Suppressor macrophage (primary cell): ENCODE measurements at regions not wholly inside any gene's neighbourhood (a gene's known extent, or its start where the extent isn't known, plus 50 kb on each side); places are given as distances from the start of the nearest gene placed in this dataset.
"Not testable (repeated sequence)": the region's sequence is repeated elsewhere in the genome, so short reads cannot be mapped to it uniquely, and the experiment has no call there.

Source experiments
- DNase-seq, 4 experiments: peaks; one replicate each; pipeline ENCODE4 v3.0.0-alpha.2; 2020 to 2022

DNA sequence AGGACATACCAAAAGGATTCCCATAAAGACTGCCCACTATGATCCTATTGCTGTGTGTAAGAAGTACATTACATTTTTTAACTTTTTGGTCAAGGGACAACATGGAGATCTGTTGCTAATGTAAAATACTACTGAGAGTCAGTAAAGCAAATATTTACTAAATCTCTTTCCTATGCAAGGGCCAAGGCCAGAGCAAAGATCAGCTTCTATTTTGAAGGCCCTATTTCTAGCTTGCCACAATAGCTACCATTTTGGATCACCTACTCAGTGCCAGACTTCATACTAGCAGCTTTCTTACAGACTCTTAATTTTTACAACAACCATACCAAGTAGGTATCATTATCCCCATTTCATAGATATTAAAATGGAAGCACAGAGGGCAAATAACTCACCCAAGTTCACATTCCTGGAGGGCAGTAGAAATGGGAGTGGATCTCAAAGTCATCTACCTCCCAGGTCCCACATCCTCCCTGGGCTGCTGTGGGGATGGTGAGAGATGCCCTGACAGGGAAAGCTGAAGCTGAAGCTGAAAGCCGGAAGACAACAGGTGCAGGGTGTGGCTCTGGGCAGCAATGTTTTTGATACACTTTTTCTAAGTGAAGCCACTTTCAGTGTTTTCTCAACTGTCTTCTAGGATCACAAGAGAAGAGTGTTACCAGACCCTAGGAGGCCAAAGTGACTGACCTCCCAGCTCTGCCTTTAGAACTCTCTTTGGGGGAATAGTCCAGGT, 321.2 kb downstream of the UBE3D start:
- DNase-seq = no peak

DNA sequence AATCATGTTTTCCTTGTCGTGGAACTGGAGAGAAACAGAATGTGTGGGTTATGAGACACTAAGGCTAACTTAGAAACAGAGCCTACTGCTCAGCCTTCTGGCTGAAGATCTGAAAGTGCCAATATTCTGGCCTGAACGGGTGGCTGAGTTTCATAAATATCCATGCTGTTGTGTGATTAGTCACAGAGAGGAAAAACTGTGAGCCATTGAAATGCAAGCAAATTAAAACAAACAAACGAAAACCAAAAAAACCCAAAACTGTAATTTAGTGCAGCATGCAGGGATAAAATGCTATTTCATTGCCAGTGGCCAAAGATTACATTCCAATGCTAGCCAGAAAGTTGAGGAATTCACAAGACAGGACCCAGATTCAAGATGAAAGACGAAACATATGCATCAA, 315.1 kb downstream of the UBE3D start:
- no peak for DNase-seq

- no peak for DNase-seq
Measured at GRCh38 chr6:82751718-82752117, 313.9 kb downstream of the UBE3D start.

GRCh38 chr6:82761674-82762345, 303.8 kb downstream of the UBE3D start:
- DNase-seq = no peak

DNA sequence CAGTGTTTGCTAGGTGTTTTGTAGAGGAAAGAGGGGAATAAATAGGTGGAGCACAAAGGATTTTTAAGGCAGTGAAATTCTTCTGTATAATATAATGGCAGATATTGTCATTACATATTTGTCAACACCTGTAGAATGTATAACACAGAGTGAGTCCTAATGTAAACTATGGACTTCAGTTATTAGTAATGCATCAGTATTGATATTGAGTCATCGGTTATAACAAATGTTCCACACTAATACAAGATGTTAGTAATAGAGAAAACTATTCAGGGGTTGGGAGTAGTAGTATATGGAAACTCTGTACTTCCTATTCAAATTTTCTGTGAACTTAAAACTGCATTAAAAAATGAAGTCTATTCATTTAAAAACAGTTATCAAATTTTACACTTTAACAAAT, 299.2 kb downstream of the UBE3D start:
- DNase-seq = no peak

GRCh38 chr6:82767037-82767436, 298.6 kb downstream of the UBE3D start:
- DNase-seq = no peak

DNA sequence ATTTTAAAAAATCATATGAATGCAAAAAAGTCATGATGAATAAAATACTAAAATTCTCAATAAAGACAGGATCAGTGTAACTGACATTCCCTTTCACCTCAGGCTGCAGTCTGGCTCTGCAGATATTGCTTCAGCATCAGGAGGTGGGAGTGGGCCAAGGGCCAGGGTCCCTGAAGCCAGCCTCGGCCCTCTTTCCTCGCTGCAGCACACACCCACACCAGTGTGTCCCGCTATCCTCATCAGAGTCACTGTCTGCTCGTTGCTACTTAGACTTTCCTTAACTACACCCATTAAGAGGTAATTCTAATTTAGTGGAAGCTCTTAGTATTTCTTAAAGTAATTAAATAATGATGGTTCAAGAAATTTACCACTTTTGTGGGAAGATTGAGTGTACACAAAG, 298.2 kb downstream of the UBE3D start:
- DNase-seq = no peak

DNA sequence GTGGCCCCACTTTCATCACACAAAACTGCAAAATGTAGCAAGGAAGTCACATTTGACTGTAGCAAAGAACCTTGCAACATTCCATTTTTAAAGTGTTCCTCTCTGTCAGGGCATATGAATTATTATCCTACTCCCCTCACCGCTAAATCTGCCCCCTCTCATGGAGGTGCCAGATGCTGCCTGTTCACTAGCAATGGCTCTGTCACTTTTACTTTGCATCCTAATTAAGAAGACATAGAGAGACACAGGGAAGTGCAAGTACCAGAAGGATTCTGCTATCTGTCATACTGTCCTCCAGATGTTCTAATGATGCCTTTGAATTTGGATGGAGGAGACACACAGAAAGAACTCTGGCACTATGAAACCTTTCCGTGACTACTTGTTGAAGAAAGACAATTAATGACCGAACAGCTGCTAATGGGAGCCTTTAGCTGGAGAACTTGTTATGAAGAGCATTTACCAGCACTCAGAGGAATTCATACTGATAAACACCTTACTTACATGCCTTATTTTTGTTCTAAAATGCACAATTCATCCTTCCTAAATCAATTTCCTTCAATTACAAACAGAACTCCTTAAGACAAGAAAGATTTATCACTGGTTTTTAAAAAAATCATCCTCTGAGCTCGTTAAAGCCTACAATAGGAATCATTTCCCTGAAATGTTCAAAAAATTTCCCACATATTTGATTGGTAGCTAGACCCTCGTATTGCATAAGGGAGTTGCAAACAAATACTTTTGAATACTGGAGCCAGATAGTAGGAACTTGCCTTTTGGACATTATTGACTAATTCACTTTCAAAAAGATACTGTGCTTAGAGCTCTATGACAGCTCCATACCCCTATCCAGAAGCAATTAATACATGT, 292.6 kb downstream of the UBE3D start:
- no peak for DNase-seq

GRCh38 chr6:82775361-82775760, 290.3 kb downstream of the UBE3D start:
- no peak for DNase-seq

GRCh38 chr6:82775981-82776380, 289.7 kb downstream of the UBE3D start:
- no peak for DNase-seq

DNA sequence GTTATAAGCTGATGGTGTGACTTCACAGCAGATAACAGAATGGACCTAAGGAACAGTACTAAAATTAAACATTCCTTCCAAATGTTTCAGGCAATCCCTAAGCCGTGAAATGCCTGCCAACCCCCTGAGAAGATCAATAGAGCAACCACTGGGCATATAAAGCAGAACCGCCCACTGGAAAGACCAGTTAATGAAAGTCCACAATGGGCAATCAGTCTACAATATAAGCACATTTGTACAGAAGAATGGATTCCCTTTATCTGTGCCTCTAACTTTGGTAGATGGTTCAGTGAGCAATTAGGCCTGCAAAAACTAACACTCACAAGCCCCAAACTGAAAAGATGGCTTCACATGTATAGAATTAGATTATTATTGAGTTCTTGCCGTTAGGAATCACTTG, 286.6 kb downstream of the UBE3D start:
- no peak for DNase-seq

GRCh38 chr6:82780334-82780733, 285.3 kb downstream of the UBE3D start:
- no peak for DNase-seq

GRCh38 chr6:82781620-82782204, 283.9 kb downstream of the UBE3D start:
- no peak for DNase-seq

GRCh38 chr6:82783587-82784236, 281.9 kb downstream of the UBE3D start:
- DNase-seq = no peak

- DNase-seq = no peak
Measured at GRCh38 chr6:82785206-82785605, 280.4 kb downstream of the UBE3D start.

DNA sequence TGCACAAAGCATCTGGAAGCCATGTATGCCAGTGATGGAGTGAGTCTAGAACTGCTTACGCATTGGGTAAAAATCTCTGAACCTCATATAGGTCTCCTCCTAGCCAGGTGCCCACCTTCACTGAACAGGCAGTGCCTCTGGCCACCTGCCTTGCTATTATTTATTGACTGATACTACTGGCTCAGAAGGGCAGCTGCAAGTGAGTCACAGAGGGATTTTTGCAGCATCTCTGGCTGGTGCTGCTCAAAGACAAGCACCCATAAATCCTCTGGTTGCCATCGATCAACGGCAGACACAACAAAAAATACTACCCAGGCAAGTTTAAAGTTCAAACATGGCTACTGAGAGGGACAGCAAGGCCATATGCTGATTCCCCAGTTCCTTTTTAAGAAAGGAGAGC, 279.4 kb downstream of the UBE3D start:
- no peak for DNase-seq

GRCh38 chr6:82795940-82796339, 269.7 kb downstream of the UBE3D start:
- no peak for DNase-seq

DNA sequence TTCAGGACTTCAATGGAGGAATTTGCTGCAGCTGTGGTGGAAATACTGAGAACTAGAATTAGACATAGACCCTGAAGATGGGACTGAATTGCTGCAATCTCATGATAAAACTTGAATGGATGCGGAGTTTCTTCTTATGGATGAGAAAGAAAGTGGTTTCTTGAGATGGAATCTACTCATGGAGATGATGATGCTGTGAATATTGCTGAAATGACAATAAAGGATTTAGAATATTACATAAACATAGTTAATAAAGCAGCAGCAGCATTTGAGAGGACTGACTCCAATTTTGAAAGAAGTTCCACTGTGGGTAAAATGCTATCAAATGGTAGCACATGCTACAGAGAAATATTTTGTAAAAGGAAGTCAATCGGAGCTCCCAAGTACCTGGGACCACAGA, 264.6 kb downstream of the UBE3D start:
- DNase-seq = no peak

DNA sequence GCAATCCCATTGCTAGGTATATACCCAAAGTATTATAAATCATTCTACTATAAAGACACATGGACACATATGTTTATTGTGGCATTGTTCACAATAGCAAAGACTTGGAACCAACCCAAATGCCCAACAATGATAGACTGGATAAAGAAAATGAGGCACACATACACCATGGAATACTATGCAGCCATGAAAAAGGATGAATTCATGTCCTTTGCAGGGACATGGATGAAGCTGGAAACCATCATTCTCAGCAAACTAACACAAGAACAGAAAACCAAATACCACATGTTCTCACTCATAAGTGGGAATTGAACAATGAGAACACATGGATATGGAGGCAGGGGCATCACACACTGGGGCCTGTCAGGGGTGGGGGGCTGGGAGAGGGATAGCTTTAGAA, 249.4 kb downstream of the UBE3D start:
- DNase-seq = not testable (repeated sequence)

DNA sequence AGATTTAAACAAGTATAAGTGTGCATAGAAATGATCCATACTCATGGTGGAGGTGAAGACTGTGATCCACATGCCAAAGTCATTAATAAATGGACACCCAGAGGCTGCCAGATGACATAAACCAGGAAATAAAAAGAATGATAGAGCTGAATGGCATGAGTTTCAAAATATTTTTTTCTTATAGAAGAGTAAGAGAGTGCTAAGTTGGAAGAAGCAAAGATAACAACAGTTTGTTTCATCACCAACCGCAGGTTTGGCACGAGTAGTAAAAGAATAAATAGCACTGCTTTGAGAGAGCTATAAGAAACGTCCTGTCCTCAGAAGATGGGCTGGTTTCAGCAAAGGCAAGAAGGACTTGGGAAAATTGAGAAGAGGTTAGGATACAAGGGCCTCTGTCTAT, 246.9 kb downstream of the UBE3D start:
- no peak for DNase-seq

- DNase-seq = no peak
Measured at GRCh38 chr6:82823361-82823760, 242.3 kb downstream of the UBE3D start.

- no peak for DNase-seq
Measured at GRCh38 chr6:82832811-82833210, 232.8 kb downstream of the UBE3D start.

DNA sequence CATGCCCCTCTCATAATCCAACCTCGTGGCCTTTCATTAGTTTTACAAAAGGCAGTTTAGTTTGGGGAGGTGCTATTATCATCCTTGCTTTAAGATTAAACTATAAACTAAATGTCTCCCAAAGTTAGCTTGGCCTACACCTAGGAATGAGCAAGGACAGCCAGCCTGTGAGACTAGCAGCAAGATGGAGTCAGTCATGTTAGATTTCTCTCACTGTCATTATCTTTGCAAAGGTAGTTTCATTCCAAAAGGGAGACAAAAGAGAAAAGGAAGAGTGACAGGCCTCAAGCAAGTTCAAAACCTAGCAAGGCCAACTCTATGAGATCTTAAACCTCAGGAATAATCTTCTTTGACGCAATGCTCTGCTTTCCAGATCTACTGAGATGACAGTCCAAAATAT, 232.2 kb downstream of the UBE3D start:
- no peak for DNase-seq
